ENCODE measurements at regions not wholly inside any gene's neighbourhood (a gene's known extent, or its start where the extent isn't known, plus 50 kb on each side); places are given as distances from the start of the nearest gene placed in this dataset.
"Not testable (repeated sequence)": the region's sequence is repeated elsewhere in the genome, so short reads cannot be mapped to it uniquely, and the experiment has no call there.

- H3K4me2 ChIP-seq (ENCODE audit: low read length) = no peak overlapping the region
- no peaks in the 10 kb centered on the region for H3K4me1 ChIP-seq (ENCODE audit: low read length)
- H3K27ac ChIP-seq (ENCODE audit: low read length) = no peak overlapping the region
- TF ChIP-seq EZH2phosphoT487 (IDR thresholded peaks at IDR 0.05; ENCODE audit: low read depth) (no peak), CTCF (IDR thresholded peaks at IDR 0.05; ENCODE audit: low read depth, low read length) (no peak)
- no peaks in the 10 kb centered on the region for H4K20me1 ChIP-seq (ENCODE audit: insufficient read depth, low read length)
- H3K9ac ChIP-seq (ENCODE audit: low read length) = no peak overlapping the region
- H3K9me3 ChIP-seq (ENCODE audit: insufficient read depth, low read length) = no peaks in the 10 kb centered on the region
- no peak overlapping the region for H2AFZ ChIP-seq (ENCODE audit: low read depth, low read length)
- H3K36me3 ChIP-seq (replicated peaks; ENCODE audit: low read depth, low read length) = no peaks in the 10 kb centered on the region
- no peaks in the 10 kb centered on the region for H3K27me3 ChIP-seq (ENCODE audit: low read depth, low read length)
- no peaks in the 10 kb centered on the region for H3K79me2 ChIP-seq (ENCODE audit: low read length)
- no peak overlapping the region for H3K4me3 ChIP-seq (ENCODE audit: low read length)
Observed at GRCh38 chr7:27010068-27010467, 85.7 kb downstream of the HOXA1 start.

GRCh38 chr7:27000496-27000895 lies 95.3 kb downstream of the HOXA1 start:
- Histone ChIP-seq H3K27me3 (ENCODE audit: low read depth, low read length) (no peaks in the 10 kb centered on the region), H3K4me2 (ENCODE audit: low read length) (no peak overlapping the region), H3K4me3 (ENCODE audit: low read length) (no peak overlapping the region), H3K79me2 (ENCODE audit: low read length) (no peaks in the 10 kb centered on the region), H3K27ac (ENCODE audit: low read length) (no peak overlapping the region), H3K36me3 (replicated peaks; ENCODE audit: low read depth, low read length) (no peaks in the 10 kb centered on the region), H3K4me1 (ENCODE audit: low read length) (no peaks in the 10 kb centered on the region), H4K20me1 (ENCODE audit: insufficient read depth, low read length) (no peaks in the 10 kb centered on the region), H2AFZ (ENCODE audit: low read depth, low read length) (no peak overlapping the region), H3K9me3 (ENCODE audit: insufficient read depth, low read length) (no peaks in the 10 kb centered on the region), H3K9ac (ENCODE audit: low read length) (no peak overlapping the region)
- TF ChIP-seq EZH2phosphoT487 (IDR thresholded peaks at IDR 0.05; ENCODE audit: low read depth) (no peak), CTCF (IDR thresholded peaks at IDR 0.05; ENCODE audit: low read depth, low read length) (no peak)

GRCh38 chr7:26998284-26998683 lies 97.5 kb downstream of the HOXA1 start:
- H3K9me3 ChIP-seq (ENCODE audit: insufficient read depth, low read length); H3K27me3 ChIP-seq (ENCODE audit: low read depth, low read length); H2AFZ ChIP-seq (ENCODE audit: low read depth, low read length); H3K4me1 ChIP-seq (ENCODE audit: low read length); H4K20me1 ChIP-seq (ENCODE audit: insufficient read depth, low read length); H3K4me3 ChIP-seq (ENCODE audit: low read length); H3K9ac ChIP-seq (ENCODE audit: low read length); H3K79me2 ChIP-seq (ENCODE audit: low read length); H3K27ac ChIP-seq (ENCODE audit: low read length); H3K36me3 ChIP-seq (replicated peaks; ENCODE audit: low read depth, low read length); H3K4me2 ChIP-seq (ENCODE audit: low read length): not testable (repeated sequence)

- Histone ChIP-seq H3K4me3 (ENCODE audit: low read length) (no peak overlapping the region), H3K36me3 (replicated peaks; ENCODE audit: low read depth, low read length) (no peaks in the 10 kb centered on the region), H3K27ac (ENCODE audit: low read length) (no peak overlapping the region), H3K4me1 (ENCODE audit: low read length) (no peaks in the 10 kb centered on the region), H2AFZ (ENCODE audit: low read depth, low read length) (no peak overlapping the region), H3K27me3 (ENCODE audit: low read depth, low read length) (no peaks in the 10 kb centered on the region), H3K9ac (ENCODE audit: low read length) (no peak overlapping the region), H3K79me2 (ENCODE audit: low read length) (no peaks in the 10 kb centered on the region), H4K20me1 (ENCODE audit: insufficient read depth, low read length) (no peaks in the 10 kb centered on the region), H3K4me2 (ENCODE audit: low read length) (no peak overlapping the region), H3K9me3 (ENCODE audit: insufficient read depth, low read length) (no peaks in the 10 kb centered on the region)
- TF ChIP-seq CTCF (IDR thresholded peaks at IDR 0.05; ENCODE audit: low read depth, low read length) = no peak
Observed at GRCh38 chr7:26995666-26996065, 100.1 kb downstream of the HOXA1 start.

Measured in OCI-LY3 (cell line).